OCI-LY1 (cell line): ENCODE measurements at regions not wholly inside any gene's neighbourhood (a gene's known extent, or its start where the extent isn't known, plus 50 kb on each side); places are given as distances from the start of the nearest gene placed in this dataset.

ENCODE experiments used
- H2AFZ ChIP-seq: fragments of 200-600 bp; sonication (generic), shearing (Covaris generic); 2 replicates; pipeline ENCODE4 v1.6.0; 2014; ENCODE audit warnings: antibody characterized with exemption, mild to moderate bottlenecking, low read length
- H3F3A ChIP-seq: fragments of 200-600 bp; sonication (generic), shearing (Covaris generic); 2 replicates; pipeline ENCODE4 v1.6.0; 2014; ENCODE audit warnings: mild to moderate bottlenecking, antibody characterized with exemption, low read length, moderate library complexity; ENCODE audit not compliant: insufficient read depth
- H3K27ac ChIP-seq: fragments of 200-600 bp; sonication (generic); 2 replicates; pipeline ENCODE4 v1.5.1; 2014; ENCODE audit warnings: low read length, mixed run types, mild to moderate bottlenecking, low read depth; ENCODE audit not compliant: poor library complexity, severe bottlenecking
- H3K27me3 ChIP-seq: fragments of 200-600 bp; sonication (generic); 2 replicates; pipeline ENCODE4 v1.6.0; 2014; ENCODE audit warnings: antibody characterized with exemption, mild to moderate bottlenecking, low read length, moderate library complexity; ENCODE audit not compliant: insufficient read depth
- H3K36me3 ChIP-seq: fragments of 200-600 bp; sonication (generic); 2 replicates; pipeline ENCODE4 v1.6.1; 2014; ENCODE audit warnings: mild to moderate bottlenecking, antibody characterized with exemption, low read length, moderate library complexity, mixed read lengths; ENCODE audit not compliant: insufficient read depth
- H3K4me1 ChIP-seq: fragments of 200-600 bp; sonication (generic); 2 replicates; pipeline ENCODE4 v1.5.1; 2014; ENCODE audit warnings: mild to moderate bottlenecking, low read length, moderate library complexity; ENCODE audit not compliant: insufficient read depth, severe bottlenecking
- H3K4me2 ChIP-seq: fragments of 200-600 bp; sonication (generic), shearing (Covaris generic); 2 replicates; pipeline ENCODE4 v1.6.1; 2014; ENCODE audit warnings: low read length
- H3K4me3 ChIP-seq: fragments of 200-600 bp; sonication (generic); 2 replicates; pipeline ENCODE4 v1.5.1; 2014; ENCODE audit warnings: low read length, low read depth, mild to moderate bottlenecking, mixed read lengths; ENCODE audit not compliant: poor library complexity, severe bottlenecking
- H3K79me2 ChIP-seq: fragments of 200-600 bp; shearing (Covaris generic); 2 replicates; pipeline ENCODE4 v1.6.1; 2016; ENCODE audit warnings: mixed run types, low read length, mixed read lengths; ENCODE audit not compliant: insufficient read depth
- H3K9ac ChIP-seq: fragments of 200-600 bp; sonication (generic), shearing (Covaris generic); 2 replicates; pipeline ENCODE4 v1.6.1; 2014; ENCODE audit warnings: mild to moderate bottlenecking, low read length, mixed read lengths
- H3K9me2 ChIP-seq: fragments of 200-600 bp; sonication (generic), shearing (Covaris generic); 2 replicates; pipeline ENCODE4 v1.6.1; 2014; ENCODE audit warnings: low read depth, mild to moderate bottlenecking, low read length, mixed read lengths
- H3K9me3 ChIP-seq: fragments of 200-600 bp; shearing (Covaris generic); 2 replicates; pipeline ENCODE4 v1.6.1; 2014; ENCODE audit warnings: low read length, mixed read lengths
- H4K20me1 ChIP-seq: fragments of 200-600 bp; sonication (generic), shearing (Covaris generic); 2 replicates; pipeline ENCODE4 v1.6.0; 2016; ENCODE audit warnings: mild to moderate bottlenecking, low read length; ENCODE audit not compliant: insufficient read depth
- EZH2 ChIP-seq: fragments of 200-600 bp; sonication (generic), shearing (Covaris generic); IDR thresholded peaks from 2 replicates; pipeline ENCODE4 v1.8.0; 2017; ENCODE audit warnings: borderline replicate concordance, mixed run types, mild to moderate bottlenecking, antibody characterized with exemption, low read length, moderate library complexity, mixed read lengths
- TF ChIP-seq, protein P1 (sequence below): fragments of 200-600 bp; sonication (generic), shearing (Covaris generic); IDR thresholded peaks from 2 replicates; pipeline ENCODE4 v1.5.1; 2017; ENCODE audit warnings: mild to moderate bottlenecking, antibody characterized with exemption, low read length, moderate library complexity, mixed read lengths

DNA sequence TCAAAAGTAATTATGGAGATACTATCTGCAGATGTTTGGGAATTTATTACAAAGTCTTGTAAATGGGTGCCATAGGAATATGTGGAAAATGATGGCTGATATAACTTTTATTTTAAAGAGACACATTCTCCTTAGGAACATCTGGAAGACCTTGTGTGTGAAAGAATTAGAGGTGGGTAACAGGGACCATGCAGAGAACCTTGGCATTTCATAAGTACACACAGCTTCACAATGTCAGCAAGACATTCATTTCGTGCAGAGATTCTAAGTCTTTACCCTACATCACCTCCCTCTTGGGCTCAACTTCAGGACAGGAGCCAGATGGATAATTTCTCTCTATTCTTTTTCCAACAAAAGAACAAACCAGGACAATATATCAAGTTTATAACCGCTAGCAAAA is 458.1 kb upstream of the INTU start:
- Histone ChIP-seq H3K27ac (no peak overlapping the region), H3K9ac (no peak overlapping the region), H3K4me2 (no peak overlapping the region)

DNA sequence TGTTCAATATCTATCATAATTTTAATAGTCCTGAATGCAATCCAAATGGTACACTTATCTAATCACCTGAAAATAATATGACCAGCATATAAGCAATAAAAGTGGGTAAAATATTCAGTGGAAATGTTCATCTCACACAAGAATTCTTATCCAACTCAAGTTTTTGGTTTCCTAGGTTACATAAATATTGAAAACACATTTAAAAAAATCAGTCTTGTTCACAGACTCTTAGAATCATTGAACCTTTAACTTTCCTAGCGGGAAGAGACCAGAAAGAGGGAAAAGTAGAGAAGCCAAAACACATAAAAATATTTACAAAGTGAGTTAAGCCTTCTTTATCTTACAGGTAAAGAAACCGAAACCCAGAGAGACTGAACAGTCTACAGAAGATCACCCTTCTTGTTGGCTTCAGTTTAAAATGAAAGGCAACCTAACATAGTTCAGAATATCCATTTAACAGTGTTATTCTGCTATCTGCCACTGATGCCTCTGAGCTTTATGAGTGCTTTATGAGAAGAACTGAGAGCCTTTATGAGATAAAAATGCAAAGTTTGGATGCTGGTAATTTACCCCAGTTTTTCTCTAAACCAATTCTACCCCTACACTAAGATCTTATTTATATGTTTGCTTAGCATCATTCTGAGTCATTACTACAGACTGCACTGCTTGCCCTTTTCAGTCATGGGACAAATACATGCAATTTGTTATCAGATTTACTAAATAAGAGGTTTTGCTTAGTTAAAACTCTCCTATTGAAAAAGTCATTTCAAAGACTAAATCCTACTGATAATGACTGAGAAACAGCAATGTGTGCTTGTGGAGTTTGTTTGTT is 453.3 kb upstream of the INTU start:
- Histone ChIP-seq H3K79me2 (no peaks in the 10 kb centered on the region), H3K4me2 (no peak overlapping the region), H3K27ac (no peak overlapping the region)

More for the DNA sequence above, 458.1 kb upstream of the INTU start:
- Histone ChIP-seq H2AFZ (no peak overlapping the region), H3K79me2 (no peaks in the 10 kb centered on the region), H3K27me3 (no peaks in the 10 kb centered on the region), H3K9me2 (no peaks in the 10 kb centered on the region), H3K4me3 (no peak overlapping the region), H3K36me3 (no peaks in the 10 kb centered on the region), H3F3A (no peaks in the 10 kb centered on the region), H4K20me1 (no peaks in the 10 kb centered on the region), H3K9me3 (no peaks in the 10 kb centered on the region), H3K4me1 (no peaks in the 10 kb centered on the region)
- TF ChIP-seq, protein P1, sequence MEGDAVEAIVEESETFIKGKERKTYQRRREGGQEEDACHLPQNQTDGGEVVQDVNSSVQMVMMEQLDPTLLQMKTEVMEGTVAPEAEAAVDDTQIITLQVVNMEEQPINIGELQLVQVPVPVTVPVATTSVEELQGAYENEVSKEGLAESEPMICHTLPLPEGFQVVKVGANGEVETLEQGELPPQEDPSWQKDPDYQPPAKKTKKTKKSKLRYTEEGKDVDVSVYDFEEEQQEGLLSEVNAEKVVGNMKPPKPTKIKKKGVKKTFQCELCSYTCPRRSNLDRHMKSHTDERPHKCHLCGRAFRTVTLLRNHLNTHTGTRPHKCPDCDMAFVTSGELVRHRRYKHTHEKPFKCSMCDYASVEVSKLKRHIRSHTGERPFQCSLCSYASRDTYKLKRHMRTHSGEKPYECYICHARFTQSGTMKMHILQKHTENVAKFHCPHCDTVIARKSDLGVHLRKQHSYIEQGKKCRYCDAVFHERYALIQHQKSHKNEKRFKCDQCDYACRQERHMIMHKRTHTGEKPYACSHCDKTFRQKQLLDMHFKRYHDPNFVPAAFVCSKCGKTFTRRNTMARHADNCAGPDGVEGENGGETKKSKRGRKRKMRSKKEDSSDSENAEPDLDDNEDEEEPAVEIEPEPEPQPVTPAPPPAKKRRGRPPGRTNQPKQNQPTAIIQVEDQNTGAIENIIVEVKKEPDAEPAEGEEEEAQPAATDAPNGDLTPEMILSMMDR: no peak
- no peak for TF ChIP-seq EZH2

DNA sequence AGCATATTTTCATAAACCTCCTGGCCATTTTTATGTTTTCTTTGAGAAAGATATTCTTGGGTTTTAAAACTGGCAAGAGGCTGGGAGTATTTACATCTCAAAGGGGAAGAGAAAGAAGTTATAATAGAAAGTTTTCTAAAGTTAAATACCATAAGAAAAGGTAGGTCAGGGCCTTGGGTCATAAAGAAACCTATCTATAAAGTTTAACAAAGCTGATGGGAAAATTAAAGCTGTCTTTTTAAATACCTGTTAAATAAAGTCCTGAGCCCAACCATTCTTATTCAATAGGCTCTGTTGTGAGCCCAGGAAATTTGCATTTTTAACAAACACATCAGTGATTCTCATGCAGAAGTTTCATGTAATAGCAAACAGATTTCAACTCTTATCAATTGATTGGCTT is 451.8 kb upstream of the INTU start:
- Histone ChIP-seq H3K27ac (no peak overlapping the region), H3K27me3 (no peaks in the 10 kb centered on the region), H3K79me2 (no peaks in the 10 kb centered on the region), H3K4me2 (no peak overlapping the region), H3K4me3 (no peak overlapping the region), H3K9ac (no peak overlapping the region), H3K36me3 (no peaks in the 10 kb centered on the region), H2AFZ (no peak overlapping the region), H4K20me1 (no peaks in the 10 kb centered on the region), H3K9me2 (no peaks in the 10 kb centered on the region), H3K9me3 (no peaks in the 10 kb centered on the region), H3K4me1 (no peaks in the 10 kb centered on the region), H3F3A (no peaks in the 10 kb centered on the region)
- no peak for TF ChIP-seq EZH2
- TF ChIP-seq, protein P1: no peak

More for the DNA sequence above, 453.3 kb upstream of the INTU start:
- H3K9me2 ChIP-seq: no peaks in the 10 kb centered on the region
- H3K4me3 ChIP-seq: no peak overlapping the region
- H3K9me3 ChIP-seq: no peaks in the 10 kb centered on the region
- H3F3A ChIP-seq: no peaks in the 10 kb centered on the region
- H3K9ac ChIP-seq: no peak overlapping the region
- TF ChIP-seq, protein P1: no peak
- no peak for TF ChIP-seq EZH2
- H2AFZ ChIP-seq: no peak overlapping the region
- H3K4me1 ChIP-seq: no peaks in the 10 kb centered on the region
- no peaks in the 10 kb centered on the region for H4K20me1 ChIP-seq
- H3K27me3 ChIP-seq: no peaks in the 10 kb centered on the region
- H3K36me3 ChIP-seq: no peaks in the 10 kb centered on the region
